H1 (cell line): ENCODE measurements at regions not wholly inside any gene's neighbourhood (a gene's known extent, or its start where the extent isn't known, plus 50 kb on each side); places are given as distances from the start of the nearest gene placed in this dataset.

Experiments
- CTCF ChIA-PET: fragments of 300-600 bp; sonication (Branson Sonifier 250); formaldehyde crosslinking; loops from one replicate; lab custom pipeline; 2021; ENCODE audit not compliant: partially characterized antibody; lab: Charles Lee
- POLR2A ChIA-PET: fragments of 300-600 bp; sonication (Branson Sonifier 250); formaldehyde crosslinking; loops from one replicate; lab custom pipeline; 2021; ENCODE audit warnings: inconsistent platforms; ENCODE audit not compliant: partially characterized antibody; lab: Charles Lee
- DNase-seq, 2 experiments: peaks; one replicate each; pipeline versions ENCODE4 v3.0.0 to v3.0.0-alpha.2; 2010 to 2022; ENCODE audit warnings: low spot score in 2 of 2, low read depth in 1 of 2, mixed read lengths in 1 of 2
- FAIRE-seq: peaks from 2 replicates; lab custom pipeline; 2011; peaks lifted over from hg19 to GRCh38; lab: Jason Lieb, UNC
- H2AFZ ChIP-seq: 2 replicates; pipeline ENCODE4 v1.8.1; 2012; ENCODE audit warnings: low read length, inconsistent platforms
- H2AK5ac ChIP-seq: 2 replicates; pipeline ENCODE4 v1.6.1; 2013; ENCODE audit warnings: low read depth, low read length
- H2BK120ac ChIP-seq: replicated peaks from 2 replicates; pipeline ENCODE3; 2013; ENCODE audit warnings: low read depth, low read length, inconsistent platforms
- H2BK12ac ChIP-seq: 2 replicates; pipeline ENCODE4 v1.6.1; 2013; ENCODE audit warnings: low read depth, low read length
- H2BK15ac ChIP-seq: 2 replicates; pipeline ENCODE4 v1.6.1; 2013; ENCODE audit warnings: low read length
- H2BK20ac ChIP-seq: 2 replicates; pipeline ENCODE4 v1.6.1; 2013; ENCODE audit warnings: low read length
- H2BK5ac ChIP-seq: 2 replicates; pipeline ENCODE4 v1.6.1; 2013; ENCODE audit warnings: low read depth, low read length
- H3K14ac ChIP-seq: 2 replicates; pipeline ENCODE4 v1.6.1; 2013; ENCODE audit warnings: inconsistent platforms; ENCODE audit not compliant: insufficient read length
- H3K18ac ChIP-seq: 2 replicates; pipeline ENCODE4 v1.6.1; 2013; ENCODE audit warnings: low read length; ENCODE audit errors: extremely low read depth
- H3K23ac ChIP-seq: 2 replicates; pipeline ENCODE4 v1.6.1; 2013; ENCODE audit warnings: inconsistent platforms; ENCODE audit not compliant: insufficient read length
- H3K23me2 ChIP-seq: 2 replicates; pipeline ENCODE4 v1.6.1; 2013; ENCODE audit warnings: low read depth, low read length
- H3K27ac ChIP-seq: 2 replicates; pipeline ENCODE4 v1.6.1; 2011; ENCODE audit warnings: low read depth, low read length, inconsistent platforms
- H3K27me3 ChIP-seq, 4 experiments: replicated peaks in 1 of 4; 1 replicate in 1 of 4; 2 replicates in 3 of 4; pipeline versions ENCODE4 v1.6.1 to v1.8.1; 2011 to 2013; ENCODE audit warnings: low read length in 3 of 4, mild to moderate bottlenecking in 3 of 4, inconsistent platforms in 2 of 4, mixed read lengths in 2 of 4, moderate library complexity in 1 of 4; ENCODE audit not compliant: control insufficient read depth in 3 of 4, insufficient read depth in 3 of 4; ENCODE audit errors: extremely low read depth in 1 of 4
- H3K36me3 ChIP-seq, 4 experiments: 2 replicates each; pipeline versions ENCODE4 v1.6.1 to v1.8.1; 2011 to 2013; ENCODE audit warnings: mild to moderate bottlenecking in 4 of 4, low read length in 3 of 4, moderate library complexity in 2 of 4, control low read depth in 1 of 4, inconsistent platforms in 1 of 4; ENCODE audit not compliant: insufficient read depth in 4 of 4, control insufficient read depth in 2 of 4
- H3K4ac ChIP-seq: replicated peaks from 2 replicates; pipeline ENCODE3; 2013; ENCODE audit warnings: low read length, low read depth, mixed read lengths, inconsistent platforms; ENCODE audit not compliant: insufficient read length
- H3K4me1 ChIP-seq, 4 experiments: replicated peaks in 1 of 4; 1 replicate in 1 of 4; 2 replicates in 3 of 4; pipeline versions ENCODE4 v1.6.1 to v1.8.1; 2011 to 2013; ENCODE audit warnings: low read length in 3 of 4, inconsistent platforms in 2 of 4, mixed read lengths in 1 of 4; ENCODE audit not compliant: insufficient read depth in 4 of 4, control insufficient read depth in 3 of 4
- H3K4me2 ChIP-seq, 2 experiments: 2 replicates each; pipeline versions ENCODE4 v1.6.1 to v1.8.1; 2011 to 2013; ENCODE audit warnings: low read depth in 2 of 2, low read length in 2 of 2, control low read depth in 1 of 2, inconsistent platforms in 1 of 2, mild to moderate bottlenecking in 1 of 2; ENCODE audit not compliant: insufficient read depth in 1 of 2
- H3K4me3 ChIP-seq, 4 experiments: fragments of 200-600, 300-600 bp in 1 of 4; sonication (generic), shearing (Covaris generic), sonication (Bioruptor Twin) in 1 of 4; 2 replicates each; pipeline versions ENCODE4 v1.5.1 to v1.8.1; 2011 to 2016; ENCODE audit warnings: low read length in 4 of 4, low read depth in 3 of 4, control low read depth in 2 of 4, inconsistent platforms in 2 of 4, mild to moderate bottlenecking in 2 of 4, mixed read lengths in 1 of 4, moderate library complexity in 1 of 4; ENCODE audit not compliant: insufficient read depth in 2 of 4; ENCODE audit errors: extremely low read depth in 1 of 4
- H3K56ac ChIP-seq: replicated peaks from 2 replicates; pipeline ENCODE3; 2013; ENCODE audit warnings: low read depth, mild to moderate bottlenecking, mixed read lengths, low read length, inconsistent platforms; ENCODE audit not compliant: insufficient read length
- H3K79me1 ChIP-seq: 2 replicates; pipeline ENCODE4 v1.6.1; 2013; ENCODE audit warnings: low read depth, low read length, control low read depth
- H3K79me2 ChIP-seq, 2 experiments: 2 replicates each; pipeline versions ENCODE4 v1.6.1 to v1.8.1; 2012 to 2013; ENCODE audit warnings: low read length in 2 of 2, mild to moderate bottlenecking in 2 of 2, inconsistent platforms in 1 of 2; ENCODE audit not compliant: insufficient read depth in 2 of 2, control insufficient read depth in 1 of 2
- H3K9ac ChIP-seq, 4 experiments: replicated peaks in 1 of 4; 1 replicate in 1 of 4; 2 replicates in 3 of 4; pipeline versions ENCODE4 v1.6.1 to v1.8.1; 2011 to 2013; ENCODE audit warnings: low read depth in 3 of 4, low read length in 3 of 4, control low read depth in 2 of 4, mild to moderate bottlenecking in 2 of 4, moderate library complexity in 2 of 4, inconsistent platforms in 1 of 4; ENCODE audit errors: extremely low read depth in 1 of 4
- H3K9me3 ChIP-seq, 2 experiments: 2 replicates each; pipeline versions ENCODE4 v1.6.1 to v1.8.1; 2012 to 2013; ENCODE audit warnings: mild to moderate bottlenecking in 2 of 2, moderate library complexity in 2 of 2, control low read depth in 1 of 2, inconsistent platforms in 1 of 2, low read depth in 1 of 2, low read length in 1 of 2, mixed read lengths in 1 of 2; ENCODE audit not compliant: insufficient read depth in 2 of 2
- H4K20me1 ChIP-seq, 2 experiments: replicated peaks in 1 of 2; 2 replicates each; pipeline versions ENCODE3 to v1.8.1; 2011 to 2013; ENCODE audit warnings: inconsistent platforms in 2 of 2, low read length in 2 of 2, mild to moderate bottlenecking in 1 of 2; ENCODE audit not compliant: insufficient read depth in 2 of 2, control insufficient read depth in 1 of 2
- H4K5ac ChIP-seq: 2 replicates; pipeline ENCODE4 v1.6.1; 2013; ENCODE audit warnings: low read length, low read depth, mixed read lengths, inconsistent platforms; ENCODE audit not compliant: insufficient read length
- H4K8ac ChIP-seq: 2 replicates; pipeline ENCODE4 v1.8.0; 2013; ENCODE audit warnings: mild to moderate bottlenecking, moderate library complexity, low read length, inconsistent platforms; ENCODE audit not compliant: insufficient read depth; ENCODE audit errors: extremely low read depth
- H4K91ac ChIP-seq: replicated peaks from 2 replicates; pipeline ENCODE3; 2013; ENCODE audit warnings: low read length, mixed read lengths, inconsistent platforms; ENCODE audit not compliant: insufficient read length
- GABPA ChIP-seq: IDR thresholded peaks from 2 replicates; pipeline ENCODE4 v1.6.1; 2011; ENCODE audit warnings: mild to moderate bottlenecking, low read length, moderate library complexity, borderline replicate concordance; ENCODE audit not compliant: insufficient read depth
- MAFK ChIP-seq: IDR thresholded peaks from 2 replicates; pipeline ENCODE4 v1.6.1; 2012; ENCODE audit warnings: low read depth, mild to moderate bottlenecking, improper control_type of control experiment, low read length
- NANOG ChIP-seq: IDR thresholded peaks from 2 replicates; pipeline ENCODE4 v1.6.1; 2011; ENCODE audit warnings: low read length, low read depth, mild to moderate bottlenecking, inconsistent platforms; ENCODE audit not compliant: insufficient read depth, poor library complexity, severe bottlenecking
- PHF8 ChIP-seq: fragments of 200-600 bp; sonication (generic); conservative IDR thresholded peaks from 2 replicates; pipeline ENCODE4 v1.7.1; 2012; ENCODE audit warnings: low read depth, mild to moderate bottlenecking, inconsistent platforms, low read length, moderate library complexity
- POU5F1 ChIP-seq: IDR thresholded peaks from 2 replicates; pipeline ENCODE4 v1.6.1; 2011; ENCODE audit warnings: low read depth, mild to moderate bottlenecking, low read length, moderate library complexity
- RBBP5 ChIP-seq: IDR thresholded peaks from 2 replicates; pipeline ENCODE4 v1.7.1; 2012; ENCODE audit warnings: low read depth, mild to moderate bottlenecking, inconsistent platforms, low read length, moderate library complexity, borderline replicate concordance
- SUZ12 ChIP-seq: fragments of 200-600 bp; sonication (generic); IDR thresholded peaks from 2 replicates; pipeline ENCODE4 v1.6.1; 2012; ENCODE audit warnings: mild to moderate bottlenecking, inconsistent platforms, low read length, moderate library complexity, mixed read lengths
- TBP ChIP-seq: IDR thresholded peaks from 2 replicates; pipeline ENCODE4 v1.6.1; 2011; ENCODE audit warnings: low read depth, low read length, improper control_type of control experiment
- USF2 ChIP-seq: IDR thresholded peaks from 2 replicates; pipeline ENCODE4 v1.6.1; 2011; ENCODE audit warnings: low read length, improper control_type of control experiment
- YY1 ChIP-seq: IDR thresholded peaks from 2 replicates; pipeline ENCODE4 v1.6.1; 2011; ENCODE audit warnings: low read depth, mild to moderate bottlenecking, low read length
- WGBS, 2 experiments: shearing (Covaris generic) in 1 of 2; methylation state at CpG; one replicate each; pipeline versions ENCODE4 v1.1.6 to v1.1.7; 2013 to 2015; ENCODE audit warnings: low lambda C conversion rate in 2 of 2, mixed read lengths in 2 of 2, inconsistent platforms in 1 of 2, low coverage in 1 of 2, missing lambda C conversion rate in 1 of 2; ENCODE audit not compliant: insufficient replicate concordance in 2 of 2, insufficient coverage in 1 of 2, insufficient read length in 1 of 2; ENCODE audit errors: extremely low coverage in 1 of 2, missing lambda C conversion rate in 1 of 2; 5-methylcytosine and 5-hydroxymethylcytosine counted together
- TF ChIP-seq, protein P1 (sequence below), 3 experiments: IDR thresholded peaks; 1 replicate in 2 of 3; 2 replicates in 1 of 3; pipeline versions ENCODE4 v1.5.1 to v1.6.1; 2011; ENCODE audit warnings: low read length in 3 of 3, mild to moderate bottlenecking in 3 of 3, inconsistent platforms in 2 of 3, low read depth in 1 of 3, moderate library complexity in 1 of 3; ENCODE audit not compliant: insufficient read depth in 1 of 3; ENCODE audit errors: control extremely low read depth in 1 of 3

DNA sequence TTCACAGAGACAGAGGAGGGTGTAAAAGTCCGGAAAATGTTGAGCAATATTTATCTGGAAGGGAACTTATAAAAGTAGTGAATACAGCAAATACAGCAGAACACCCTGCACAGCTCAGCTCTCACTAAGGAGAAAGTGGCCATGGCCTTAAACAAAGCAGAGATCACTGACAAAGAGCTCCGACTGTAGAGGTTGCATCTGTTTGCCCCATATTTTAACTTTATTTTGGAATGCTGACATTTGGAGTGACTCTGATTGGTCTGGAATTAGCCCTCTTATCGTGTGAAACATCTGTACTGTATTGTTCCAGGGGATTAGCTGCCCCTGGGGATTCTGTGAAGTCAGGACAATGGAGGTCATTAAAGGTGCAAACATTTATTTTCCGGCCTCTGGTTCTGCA is 1275.7 kb upstream of the FLRT2 start:
- no peaks in the 10 kb centered on the region for H3K27me3 ChIP-seq
- H4K91ac ChIP-seq = no peak overlapping the region
- 75% methylated on average over 4 of the region's 4 CpGs; no CpG with 5 or more reads in 1 of the 2 experiments for WGBS, 2 experiments
- peaks cover 0 to 2% (median 1%) of the 10 kb centered on the region in 4 experiments; a peak in 1 of 7 replicates for H3K4me1 ChIP-seq
- no peak overlapping the region for H3K4me3 ChIP-seq
- no peak overlapping the region for H3K56ac ChIP-seq
- H3K27ac ChIP-seq = no peak overlapping the region
- no peaks in the 10 kb centered on the region for H4K20me1 ChIP-seq
- no peak overlapping the region; a peak in 1 of 7 replicates for H3K9ac ChIP-seq
- H3K79me1 ChIP-seq = no peaks in the 10 kb centered on the region
- DNase-seq (no peak), FAIRE-seq (no peak)
- H3K18ac ChIP-seq = no peak overlapping the region
- no peak overlapping the region for H2BK12ac ChIP-seq
- H3K36me3 ChIP-seq = no peaks in the 10 kb centered on the region
- no peak overlapping the region for H3K4ac ChIP-seq
- ChIA-PET CTCF (interaction anchor here (0.6 kb wide), 1 partner anchor 258 kb away, joined by 3 read pairs; no protein-coding TSS in a partner anchor), POLR2A (no interaction called here)
- no peak overlapping the region for H4K8ac ChIP-seq
- H3K23me2 ChIP-seq = no peaks in the 10 kb centered on the region
- TF ChIP-seq SUZ12 (no peak), TBP (no peak), USF2 (no peak), PHF8 (no peak), GABPA (no peak), MAFK (no peak), NANOG (no peak), RBBP5 (no peak), YY1 (no peak), POU5F1 (no peak)
- TF ChIP-seq, protein P1, sequence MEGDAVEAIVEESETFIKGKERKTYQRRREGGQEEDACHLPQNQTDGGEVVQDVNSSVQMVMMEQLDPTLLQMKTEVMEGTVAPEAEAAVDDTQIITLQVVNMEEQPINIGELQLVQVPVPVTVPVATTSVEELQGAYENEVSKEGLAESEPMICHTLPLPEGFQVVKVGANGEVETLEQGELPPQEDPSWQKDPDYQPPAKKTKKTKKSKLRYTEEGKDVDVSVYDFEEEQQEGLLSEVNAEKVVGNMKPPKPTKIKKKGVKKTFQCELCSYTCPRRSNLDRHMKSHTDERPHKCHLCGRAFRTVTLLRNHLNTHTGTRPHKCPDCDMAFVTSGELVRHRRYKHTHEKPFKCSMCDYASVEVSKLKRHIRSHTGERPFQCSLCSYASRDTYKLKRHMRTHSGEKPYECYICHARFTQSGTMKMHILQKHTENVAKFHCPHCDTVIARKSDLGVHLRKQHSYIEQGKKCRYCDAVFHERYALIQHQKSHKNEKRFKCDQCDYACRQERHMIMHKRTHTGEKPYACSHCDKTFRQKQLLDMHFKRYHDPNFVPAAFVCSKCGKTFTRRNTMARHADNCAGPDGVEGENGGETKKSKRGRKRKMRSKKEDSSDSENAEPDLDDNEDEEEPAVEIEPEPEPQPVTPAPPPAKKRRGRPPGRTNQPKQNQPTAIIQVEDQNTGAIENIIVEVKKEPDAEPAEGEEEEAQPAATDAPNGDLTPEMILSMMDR (IDR thresholded peaks at IDR 0.05; ENCODE audit: control extremely low read depth in 1 of 3, insufficient read depth in 1 of 3, low read depth in 1 of 3, low read length in 3 of 3) = no peak
- no peak overlapping the region for H2BK5ac ChIP-seq
- peak overlapping the region; percentile 93; the same call in 1 of the 2 replicates for H2AFZ ChIP-seq
- no peak overlapping the region for H2BK15ac ChIP-seq
- H3K79me2 ChIP-seq = no peaks in the 10 kb centered on the region
- H4K5ac ChIP-seq = no peak overlapping the region
- no peak overlapping the region for H2BK120ac ChIP-seq
- no peak overlapping the region for H2AK5ac ChIP-seq
- no peaks in the 10 kb centered on the region for H3K9me3 ChIP-seq
- H3K14ac ChIP-seq = no peak overlapping the region
- no peak overlapping the region for H3K23ac ChIP-seq
- no peak overlapping the region for H2BK20ac ChIP-seq
- H3K4me2 ChIP-seq = no peak overlapping the region
